Activated T-cell treated with anti-CD3 and anti-CD28 coated beads, Interleukin-2, amount 50 U/mL, for 4 hours (primary cell): ENCODE measurements at regions not wholly inside any gene's neighbourhood (a gene's known extent, or its start where the extent isn't known, plus 50 kb on each side); places are given as distances from the start of the nearest gene placed in this dataset.

Experiments used
- ATAC-seq, 2 donors: fragments of 200-7000 bp; cut with Tn5 transposase; one replicate each; pipeline ENCODE4 v1.10.0; 2021
- DNase-seq: peaks from one replicate; pipeline ENCODE4 v3.0.0-alpha.2; 2020
- H3K27me3 Mint-ChIP-seq: one replicate; pipeline ENCODE4 v1.8.0; 2021; ENCODE audit warnings: low read depth, mixed read lengths
- H3K36me3 Mint-ChIP-seq: one replicate; pipeline ENCODE4 v1.8.0; 2022; ENCODE audit warnings: mixed read lengths; ENCODE audit not compliant: insufficient read depth
- H3K4me1 Mint-ChIP-seq: one replicate; pipeline ENCODE4 v1.8.0; 2021; ENCODE audit warnings: low read depth, mixed read lengths
- H3K4me3 Mint-ChIP-seq: one replicate; pipeline ENCODE4 v1.8.0; 2021; ENCODE audit warnings: mild to moderate bottlenecking, moderate library complexity, mixed read lengths
- H3K9me3 Mint-ChIP-seq: one replicate; pipeline ENCODE4 v1.8.0; 2021; ENCODE audit warnings: mixed read lengths

GRCh38 chr17:6233856-6234255, 163.7 kb downstream of the WSCD1 start:
- ATAC-seq (no peak), DNase-seq (no peak)
- no peaks in the 10 kb centered on the region for H3K4me1 Mint-ChIP-seq
- peaks cover 7% of the 10 kb centered on the region for H3K27me3 Mint-ChIP-seq
- H3K9me3 Mint-ChIP-seq = no peaks in the 10 kb centered on the region
- H3K4me3 Mint-ChIP-seq = no peak overlapping the region
- no peaks in the 10 kb centered on the region for H3K36me3 Mint-ChIP-seq

GRCh38 chr17:6233339-6233738, 163.2 kb downstream of the WSCD1 start:
- Mint-ChIP-seq H3K4me1 (no peaks in the 10 kb centered on the region), H3K9me3 (no peaks in the 10 kb centered on the region), H3K36me3 (no peaks in the 10 kb centered on the region), H3K27me3 (peaks cover 5% of the 10 kb centered on the region), H3K4me3 (no peak overlapping the region)
- DNase-seq (no peak), ATAC-seq (no peak)

- Mint-ChIP-seq H3K4me1 (no peaks in the 10 kb centered on the region), H3K4me3 (no peak overlapping the region), H3K9me3 (no peaks in the 10 kb centered on the region), H3K27me3 (peaks cover 2% of the 10 kb centered on the region), H3K36me3 (no peaks in the 10 kb centered on the region)
- no peak for ATAC-seq
- no peak for DNase-seq
Measured at GRCh38 chr17:6232732-6233101, 162.5 kb downstream of the WSCD1 start.

GRCh38 chr17:6231886-6232731, 161.9 kb downstream of the WSCD1 start:
- ATAC-seq (no peak), DNase-seq (no peak)
- H3K9me3 Mint-ChIP-seq = no peaks in the 10 kb centered on the region
- peaks cover 2% of the 10 kb centered on the region for H3K27me3 Mint-ChIP-seq
- H3K36me3 Mint-ChIP-seq = no peaks in the 10 kb centered on the region
- H3K4me3 Mint-ChIP-seq = no peak overlapping the region
- no peaks in the 10 kb centered on the region for H3K4me1 Mint-ChIP-seq

GRCh38 chr17:6231465-6231864, 161.3 kb downstream of the WSCD1 start:
- Mint-ChIP-seq H3K27me3 (no peaks in the 10 kb centered on the region), H3K4me3 (no peak overlapping the region), H3K9me3 (no peaks in the 10 kb centered on the region), H3K4me1 (no peaks in the 10 kb centered on the region), H3K36me3 (no peaks in the 10 kb centered on the region)
- DNase-seq (no peak), ATAC-seq (no peak)

GRCh38 chr17:6218333-6218732, 148.2 kb downstream of the WSCD1 start:
- ATAC-seq = no peak
- DNase-seq = no peak

GRCh38 chr17:6215071-6216035, 145.2 kb downstream of the WSCD1 start:
- no peaks in the 10 kb centered on the region for H3K36me3 Mint-ChIP-seq
- no peaks in the 10 kb centered on the region for H3K4me1 Mint-ChIP-seq
- no peak for ATAC-seq
- DNase-seq = no peak
- no peaks in the 10 kb centered on the region for H3K9me3 Mint-ChIP-seq
- H3K27me3 Mint-ChIP-seq = peaks cover 35% of the 10 kb centered on the region
- no peak overlapping the region for H3K4me3 Mint-ChIP-seq

More at GRCh38 chr17:6218333-6218732, 148.2 kb downstream of the WSCD1 start:
- Mint-ChIP-seq H3K27me3 (peaks cover 46% of the 10 kb centered on the region), H3K4me1 (peaks cover 2% of the 10 kb centered on the region), H3K4me3 (no peak overlapping the region), H3K9me3 (peaks cover 16% of the 10 kb centered on the region), H3K36me3 (peaks cover 3% of the 10 kb centered on the region)

- no peaks in the 10 kb centered on the region for H3K4me1 Mint-ChIP-seq
- no peak for DNase-seq
- ATAC-seq = no peak
- no peaks in the 10 kb centered on the region for H3K9me3 Mint-ChIP-seq
- H3K4me3 Mint-ChIP-seq = no peak overlapping the region
- no peaks in the 10 kb centered on the region for H3K36me3 Mint-ChIP-seq
- H3K27me3 Mint-ChIP-seq = peaks cover 32% of the 10 kb centered on the region
Measured at GRCh38 chr17:6213859-6214258, 143.7 kb downstream of the WSCD1 start.

GRCh38 chr17:6212766-6213165, 142.6 kb downstream of the WSCD1 start:
- no peak overlapping the region for H3K4me3 Mint-ChIP-seq
- ATAC-seq (no peak), DNase-seq (no peak)
- no peaks in the 10 kb centered on the region for H3K36me3 Mint-ChIP-seq
- no peaks in the 10 kb centered on the region for H3K9me3 Mint-ChIP-seq
- peaks cover 23% of the 10 kb centered on the region for H3K27me3 Mint-ChIP-seq
- H3K4me1 Mint-ChIP-seq = no peaks in the 10 kb centered on the region

GRCh38 chr17:6209829-6210228, 139.7 kb downstream of the WSCD1 start:
- peaks cover 15% of the 10 kb centered on the region for H3K27me3 Mint-ChIP-seq
- H3K4me1 Mint-ChIP-seq = no peaks in the 10 kb centered on the region
- no peaks in the 10 kb centered on the region for H3K9me3 Mint-ChIP-seq

GRCh38 chr17:6208608-6209180, 138.5 kb downstream of the WSCD1 start:
- Mint-ChIP-seq H3K9me3 (no peaks in the 10 kb centered on the region), H3K27me3 (peaks cover 14% of the 10 kb centered on the region), H3K36me3 (no peaks in the 10 kb centered on the region), H3K4me1 (no peaks in the 10 kb centered on the region), H3K4me3 (no peak overlapping the region)
- DNase-seq (no peak), ATAC-seq (no peak)

More at GRCh38 chr17:6209829-6210228, 139.7 kb downstream of the WSCD1 start:
- Mint-ChIP-seq H3K36me3 (no peaks in the 10 kb centered on the region), H3K4me3 (no peak overlapping the region)
- DNase-seq (no peak), ATAC-seq (no peak)

GRCh38 chr17:6205525-6205924, 135.3 kb downstream of the WSCD1 start:
- no peaks in the 10 kb centered on the region for H3K36me3 Mint-ChIP-seq
- no peak for DNase-seq
- ATAC-seq = no peak
- no peaks in the 10 kb centered on the region for H3K4me1 Mint-ChIP-seq
- no peak overlapping the region for H3K4me3 Mint-ChIP-seq
- peaks cover 21% of the 10 kb centered on the region for H3K27me3 Mint-ChIP-seq
- H3K9me3 Mint-ChIP-seq = no peaks in the 10 kb centered on the region

- Mint-ChIP-seq H3K9me3 (no peaks in the 10 kb centered on the region), H3K27me3 (peaks cover 21% of the 10 kb centered on the region), H3K4me1 (no peaks in the 10 kb centered on the region), H3K4me3 (no peak overlapping the region), H3K36me3 (no peaks in the 10 kb centered on the region)
- no peak for ATAC-seq
- no peak for DNase-seq
Measured at GRCh38 chr17:6205033-6205432, 134.9 kb downstream of the WSCD1 start.

GRCh38 chr17:6204203-6204722, 134.1 kb downstream of the WSCD1 start:
- ATAC-seq (no peak), DNase-seq (no peak)
- Mint-ChIP-seq H3K9me3 (no peaks in the 10 kb centered on the region), H3K36me3 (no peaks in the 10 kb centered on the region), H3K4me3 (no peak overlapping the region), H3K4me1 (no peaks in the 10 kb centered on the region), H3K27me3 (peaks cover 18% of the 10 kb centered on the region)
